K562 (cell line): ENCODE measurements at regions not wholly inside any gene's neighbourhood (a gene's known extent, or its start where the extent isn't known, plus 50 kb on each side); places are given as distances from the start of the nearest gene placed in this dataset.

ENCODE experiments used
- ATAC-seq: fragments of 200-7000 bp; cut with Tn5 transposase; 3 replicates; pipeline ENCODE4 v1.9.1; 2020; ENCODE audit warnings: moderate library complexity
- BruUV-seq: library from RNA; stranded (reverse); fragments of 400-500 nt; replicated peaks from 2 replicates; lab custom pipeline; 2021; lab: Mats Ljungman, UMichigan
- CTCF ChIA-PET: fragments of 300-600 bp; formaldehyde crosslinking; extraction: SDS; loops from one replicate; lab custom pipeline; 2021; ENCODE audit warnings: low intra/inter-chr PET ratio; lab: Yijun Ruan, JAX
- POLR2A ChIA-PET: fragments of 300-600, 350-650 bp; sonication (Branson Sonifier 250); formaldehyde crosslinking; extraction: SDS; loops from one replicate; lab custom pipeline; 2021; ENCODE audit warnings: antibody characterized with exemption, inconsistent platforms; lab: Yijun Ruan, JAX
- DNase-seq, 4 experiments: peaks; one replicate each; pipeline versions ENCODE4 v3.0.0 to v3.0.0-alpha.2; 2011 to 2018; ENCODE audit warnings: low spot score in 3 of 4, mixed read lengths in 3 of 4; ENCODE audit errors: extremely low read depth in 1 of 4
- FAIRE-seq: peaks from 2 replicates; lab custom pipeline; 2011; peaks lifted over from hg19 to GRCh38; lab: Jason Lieb, UNC
- H2AFZ ChIP-seq: 2 replicates; pipeline ENCODE4 v1.6.0; 2011; ENCODE audit warnings: low read depth, low read length, control low read depth, inconsistent platforms
- H3K27ac ChIP-seq: fragments of 200-600 bp; 3 replicates; pipeline ENCODE4 v1.8.0; 2011; ENCODE audit warnings: low read depth, mild to moderate bottlenecking, control low read depth, inconsistent platforms, low read length, moderate library complexity, mixed read lengths; ENCODE audit errors: extremely low read depth
- H3K27me3 ChIP-seq, 2 experiments: fragments of 300-600 bp in 1 of 2; 2 replicates in 1 of 2; 3 replicates in 1 of 2; pipeline versions ENCODE4 v1.6.0 to v1.8.0; 2011; ENCODE audit warnings: inconsistent platforms in 2 of 2, low read length in 2 of 2, mild to moderate bottlenecking in 1 of 2, mixed read lengths in 1 of 2, moderate library complexity in 1 of 2; ENCODE audit not compliant: control insufficient read depth in 2 of 2, insufficient read depth in 2 of 2
- H3K36me3 ChIP-seq: fragments of 300-600 bp; 3 replicates; pipeline ENCODE4 v1.8.0; 2011; ENCODE audit warnings: mild to moderate bottlenecking, low read length, inconsistent platforms; ENCODE audit not compliant: control insufficient read depth, insufficient read depth
- H3K4me1 ChIP-seq, 2 experiments: fragments of 200-600 bp in 1 of 2; replicated peaks in 1 of 2; 2 replicates in 1 of 2; 3 replicates in 1 of 2; pipeline versions ENCODE4 v1.5.1 to v1.8.0; 2011; ENCODE audit warnings: inconsistent platforms in 2 of 2, low read length in 2 of 2, mild to moderate bottlenecking in 1 of 2, mixed read lengths in 1 of 2, moderate library complexity in 1 of 2; ENCODE audit not compliant: control insufficient read depth in 2 of 2, insufficient read depth in 2 of 2
- H3K4me2 ChIP-seq: 2 replicates; pipeline ENCODE4 v1.6.1; 2011; ENCODE audit warnings: low read length, control low read depth, inconsistent platforms, mixed read lengths; ENCODE audit not compliant: insufficient read depth
- H3K4me3 ChIP-seq: fragments of 200-600 bp; sonication (generic), shearing (Covaris generic); 2 replicates; pipeline ENCODE4 v1.5.1; 2016; ENCODE audit warnings: control low read depth, inconsistent platforms
- H3K79me2 ChIP-seq: fragments of 200-600 bp; 3 replicates; pipeline ENCODE4 v1.8.0; 2011; ENCODE audit warnings: low read length, inconsistent platforms; ENCODE audit not compliant: control insufficient read depth, insufficient read depth
- H3K9ac ChIP-seq, 2 experiments: 2 replicates each; pipeline versions ENCODE4 v1.6.0 to v1.6.1; 2011; ENCODE audit warnings: low read depth in 2 of 2, low read length in 2 of 2, control low read depth in 1 of 2, inconsistent platforms in 1 of 2, mild to moderate bottlenecking in 1 of 2, mixed read lengths in 1 of 2; ENCODE audit not compliant: insufficient read depth in 1 of 2
- H3K9me1 ChIP-seq: one replicate; pipeline ENCODE4 v1.6.0; 2011; ENCODE audit warnings: inconsistent platforms, mild to moderate bottlenecking, low read length, moderate library complexity; ENCODE audit not compliant: control insufficient read depth, insufficient read depth
- H3K9me3 ChIP-seq: replicated peaks from 2 replicates; pipeline ENCODE4 v1.5.1; 2011; ENCODE audit warnings: low read depth, low read length, inconsistent platforms; ENCODE audit not compliant: control insufficient read depth, insufficient read depth
- H4K20me1 ChIP-seq: replicated peaks from 2 replicates; pipeline ENCODE4 v1.6.1; 2011; ENCODE audit warnings: low read length, inconsistent platforms, mixed read lengths; ENCODE audit not compliant: control insufficient read depth, insufficient read depth
- CEBPB ChIP-seq: fragments of 450-650 bp; IDR thresholded peaks from 2 replicates; pipeline ENCODE4 v1.6.1; 2016; ENCODE audit warnings: missing genetic modification characterization, missing compliant biosample characterization
- CEBPG ChIP-seq, 3 experiments: fragments of 200-800 bp in 1 of 3; sonication (Bioruptor generic) in 1 of 3; sonication (generic) in 1 of 3; formaldehyde crosslinking in 1 of 3; IDR thresholded peaks in 2 of 3; conservative IDR thresholded peaks in 1 of 3; 2 replicates each; pipeline versions ENCODE4 v1.6.1 to v1.8.0; 2016 to 2022; ENCODE audit warnings: missing compliant biosample characterization in 2 of 3, missing genetic modification characterization in 2 of 3, mild to moderate bottlenecking in 1 of 3, missing genetic modification reagents in 1 of 3
- KDM2B ChIP-seq: fragments of 250-450 bp; sonication (Bioruptor Pico); IDR thresholded peaks from 2 replicates; pipeline ENCODE4 v1.8.0; 2021; ENCODE audit warnings: mild to moderate bottlenecking, moderate library complexity
- KLF16 ChIP-seq: IDR thresholded peaks from 2 replicates; pipeline ENCODE4 v1.6.1; 2016; ENCODE audit warnings: antibody characterized with exemption
- NCOA2 ChIP-seq, 2 experiments: fragments of 450-650 bp; IDR thresholded peaks; 2 replicates each; pipeline ENCODE4 v1.6.1; 2018; ENCODE audit warnings: mild to moderate bottlenecking in 2 of 2, moderate library complexity in 1 of 2; ENCODE audit not compliant: partially characterized antibody in 2 of 2
- ZNF551 ChIP-seq: fragments of 250-450 bp; sonication (Bioruptor Pico); IDR thresholded peaks from 2 replicates; pipeline ENCODE4 v1.5.0; 2021; ENCODE audit warnings: mild to moderate bottlenecking, moderate library complexity
- ZNF699 ChIP-seq: fragments of 250-450 bp; sonication (Bioruptor Pico); IDR thresholded peaks from 2 replicates; pipeline ENCODE4 v1.8.0; 2021; ENCODE audit warnings: mild to moderate bottlenecking, moderate library complexity; ENCODE audit not compliant: insufficient replicate concordance
- WGBS: fragments of 100-300 bp; shearing (Covaris generic); methylation state at CpG from one replicate; pipeline ENCODE4 v1.1.6; 2016; ENCODE audit warnings: low coverage, mixed read lengths; ENCODE audit not compliant: insufficient coverage; ENCODE audit errors: missing lambda C conversion rate; 5-methylcytosine and 5-hydroxymethylcytosine counted together
- in situ Hi-C: fragments of 300-500 bp; cut with MboI; formaldehyde crosslinking; loops from 4 replicates; pipeline ENCODE4 v1.15.0; 2018; ENCODE audit warnings: inconsistent platforms, mixed read lengths
- intact Hi-C: fragments of 100-400 bp; cut with micrococcal nuclease; formaldehyde crosslinking; loops from 2 replicates; pipeline ENCODE4 v1.14.2; 2022
- TF ChIP-seq, protein P1 (sequence below): sonication (generic); formaldehyde crosslinking; IDR thresholded peaks from 2 replicates; pipeline ENCODE4 v1.8.0; 2023; ENCODE audit warnings: missing genetic modification reagents, mild to moderate bottlenecking, borderline replicate concordance
- TF ChIP-seq, protein P2 (sequence below), 2 experiments: fragments of 450-650 bp in 1 of 2; IDR thresholded peaks; 2 replicates each; pipeline ENCODE4 v1.6.1; 2011 to 2017; ENCODE audit warnings: low read depth in 2 of 2, antibody characterized with exemption in 1 of 2, borderline replicate concordance in 1 of 2, low read length in 1 of 2, mild to moderate bottlenecking in 1 of 2, mixed read lengths in 1 of 2; ENCODE audit not compliant: control insufficient read depth in 1 of 2
- TF ChIP-seq, protein P3 (sequence below): fragments of 250-450 bp; sonication (Bioruptor Pico); IDR thresholded peaks from 2 replicates; pipeline ENCODE4 v1.8.0; 2021; ENCODE audit warnings: moderate library complexity, mild to moderate bottlenecking, inconsistent platforms

DNA sequence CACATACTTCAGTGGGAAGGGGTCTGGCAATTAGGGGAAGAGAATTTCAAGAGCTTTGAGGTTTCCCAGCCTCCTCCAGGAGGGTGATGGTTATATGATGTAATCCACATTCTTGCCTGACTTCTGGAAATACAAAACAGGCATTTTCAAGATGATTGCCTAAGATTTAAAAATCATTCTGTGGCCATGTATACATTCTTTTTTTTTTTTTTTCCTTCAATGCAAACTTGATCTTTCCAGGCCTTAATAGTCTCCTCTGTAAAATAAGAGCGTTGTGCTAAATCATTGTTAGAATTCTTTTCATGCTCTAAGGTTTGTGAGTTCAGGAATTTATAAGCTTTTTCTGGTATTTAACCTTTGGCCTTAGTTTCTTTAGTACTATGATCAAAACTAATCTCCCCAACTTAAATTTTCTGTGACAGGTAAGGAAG lies 192.3 kb upstream of the HMCN1 start:
- TF ChIP-seq CEBPB (tag) (0 out of 2 replicates have a peak, but pooled peaks have one; percentile 37), KDM2B (CRISPR knock-in tag) (no peak), KLF16 (no peak), ZNF551 (CRISPR knock-in tag) (no peak), CEBPG (CRISPR knock-in tag; IDR thresholded peaks at IDR 0.05) (no peak), CEBPG (tag; conservative IDR thresholded peaks at IDR 0.05 in 1 of 2, IDR thresholded peaks at IDR 0.05 in 1 of 2) (peak; percentile 51; a peak in 1 of 4 replicates), NCOA2 (IDR thresholded peaks at IDR 0.05; ENCODE audit: partially characterized antibody in 2 of 2) (no peak), ZNF699 (CRISPR knock-in tag) (no peak)
- TF ChIP-seq, protein P1, sequence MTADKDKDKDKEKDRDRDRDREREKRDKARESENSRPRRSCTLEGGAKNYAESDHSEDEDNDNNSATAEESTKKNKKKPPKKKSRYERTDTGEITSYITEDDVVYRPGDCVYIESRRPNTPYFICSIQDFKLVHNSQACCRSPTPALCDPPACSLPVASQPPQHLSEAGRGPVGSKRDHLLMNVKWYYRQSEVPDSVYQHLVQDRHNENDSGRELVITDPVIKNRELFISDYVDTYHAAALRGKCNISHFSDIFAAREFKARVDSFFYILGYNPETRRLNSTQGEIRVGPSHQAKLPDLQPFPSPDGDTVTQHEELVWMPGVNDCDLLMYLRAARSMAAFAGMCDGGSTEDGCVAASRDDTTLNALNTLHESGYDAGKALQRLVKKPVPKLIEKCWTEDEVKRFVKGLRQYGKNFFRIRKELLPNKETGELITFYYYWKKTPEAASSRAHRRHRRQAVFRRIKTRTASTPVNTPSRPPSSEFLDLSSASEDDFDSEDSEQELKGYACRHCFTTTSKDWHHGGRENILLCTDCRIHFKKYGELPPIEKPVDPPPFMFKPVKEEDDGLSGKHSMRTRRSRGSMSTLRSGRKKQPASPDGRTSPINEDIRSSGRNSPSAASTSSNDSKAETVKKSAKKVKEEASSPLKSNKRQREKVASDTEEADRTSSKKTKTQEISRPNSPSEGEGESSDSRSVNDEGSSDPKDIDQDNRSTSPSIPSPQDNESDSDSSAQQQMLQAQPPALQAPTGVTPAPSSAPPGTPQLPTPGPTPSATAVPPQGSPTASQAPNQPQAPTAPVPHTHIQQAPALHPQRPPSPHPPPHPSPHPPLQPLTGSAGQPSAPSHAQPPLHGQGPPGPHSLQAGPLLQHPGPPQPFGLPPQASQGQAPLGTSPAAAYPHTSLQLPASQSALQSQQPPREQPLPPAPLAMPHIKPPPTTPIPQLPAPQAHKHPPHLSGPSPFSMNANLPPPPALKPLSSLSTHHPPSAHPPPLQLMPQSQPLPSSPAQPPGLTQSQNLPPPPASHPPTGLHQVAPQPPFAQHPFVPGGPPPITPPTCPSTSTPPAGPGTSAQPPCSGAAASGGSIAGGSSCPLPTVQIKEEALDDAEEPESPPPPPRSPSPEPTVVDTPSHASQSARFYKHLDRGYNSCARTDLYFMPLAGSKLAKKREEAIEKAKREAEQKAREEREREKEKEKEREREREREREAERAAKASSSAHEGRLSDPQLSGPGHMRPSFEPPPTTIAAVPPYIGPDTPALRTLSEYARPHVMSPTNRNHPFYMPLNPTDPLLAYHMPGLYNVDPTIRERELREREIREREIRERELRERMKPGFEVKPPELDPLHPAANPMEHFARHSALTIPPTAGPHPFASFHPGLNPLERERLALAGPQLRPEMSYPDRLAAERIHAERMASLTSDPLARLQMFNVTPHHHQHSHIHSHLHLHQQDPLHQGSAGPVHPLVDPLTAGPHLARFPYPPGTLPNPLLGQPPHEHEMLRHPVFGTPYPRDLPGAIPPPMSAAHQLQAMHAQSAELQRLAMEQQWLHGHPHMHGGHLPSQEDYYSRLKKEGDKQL (CRISPR knock-in tag) = no peak
- TF ChIP-seq, protein P2, sequence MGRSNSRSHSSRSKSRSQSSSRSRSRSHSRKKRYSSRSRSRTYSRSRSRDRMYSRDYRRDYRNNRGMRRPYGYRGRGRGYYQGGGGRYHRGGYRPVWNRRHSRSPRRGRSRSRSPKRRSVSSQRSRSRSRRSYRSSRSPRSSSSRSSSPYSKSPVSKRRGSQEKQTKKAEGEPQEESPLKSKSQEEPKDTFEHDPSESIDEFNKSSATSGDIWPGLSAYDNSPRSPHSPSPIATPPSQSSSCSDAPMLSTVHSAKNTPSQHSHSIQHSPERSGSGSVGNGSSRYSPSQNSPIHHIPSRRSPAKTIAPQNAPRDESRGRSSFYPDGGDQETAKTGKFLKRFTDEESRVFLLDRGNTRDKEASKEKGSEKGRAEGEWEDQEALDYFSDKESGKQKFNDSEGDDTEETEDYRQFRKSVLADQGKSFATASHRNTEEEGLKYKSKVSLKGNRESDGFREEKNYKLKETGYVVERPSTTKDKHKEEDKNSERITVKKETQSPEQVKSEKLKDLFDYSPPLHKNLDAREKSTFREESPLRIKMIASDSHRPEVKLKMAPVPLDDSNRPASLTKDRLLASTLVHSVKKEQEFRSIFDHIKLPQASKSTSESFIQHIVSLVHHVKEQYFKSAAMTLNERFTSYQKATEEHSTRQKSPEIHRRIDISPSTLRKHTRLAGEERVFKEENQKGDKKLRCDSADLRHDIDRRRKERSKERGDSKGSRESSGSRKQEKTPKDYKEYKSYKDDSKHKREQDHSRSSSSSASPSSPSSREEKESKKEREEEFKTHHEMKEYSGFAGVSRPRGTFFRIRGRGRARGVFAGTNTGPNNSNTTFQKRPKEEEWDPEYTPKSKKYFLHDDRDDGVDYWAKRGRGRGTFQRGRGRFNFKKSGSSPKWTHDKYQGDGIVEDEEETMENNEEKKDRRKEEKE (IDR thresholded peaks at IDR 0.05; ENCODE audit: borderline replicate concordance in 1 of 2, control insufficient read depth in 1 of 2, low read depth in 2 of 2, low read length in 1 of 2) = no peak
- TF ChIP-seq, protein P3, sequence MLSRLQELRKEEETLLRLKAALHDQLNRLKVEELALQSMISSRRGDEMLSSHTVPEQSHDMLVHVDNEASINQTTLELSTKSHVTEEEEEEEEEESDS (CRISPR knock-in tag) = no peak
- no peaks in the 10 kb centered on the region for H3K27me3 ChIP-seq
- no peaks in the 10 kb centered on the region for H4K20me1 ChIP-seq
- CTCF ChIA-PET = no interaction called here
- H3K9me1 ChIP-seq = no peaks in the 10 kb centered on the region
- no peak for FAIRE-seq
- BruUV-seq = no TSS peak
- intact Hi-C loops (loop anchor here (5.0 kb wide), 1 partner anchor 225 kb away; the partner anchor contains the start of gene IVNS1ABP), in situ Hi-C loops (no loop called here)
- H3K9me3 ChIP-seq = no peaks in the 10 kb centered on the region
- no peak for DNase-seq
- H3K4me3 ChIP-seq = no peak overlapping the region
- H3K27ac ChIP-seq = no peak overlapping the region
- WGBS = 17% methylated on average over 1 of the region's 1 CpG
- no peak overlapping the region for H3K4me2 ChIP-seq
- no peak for ATAC-seq
- no peaks in the 10 kb centered on the region; a peak in 1 of 5 replicates for H3K4me1 ChIP-seq
- POLR2A ChIA-PET = interaction anchor here (0.9 kb wide), 2 partner anchors 9 to 11 kb away, joined by 4 to 7 read pairs; no protein-coding TSS in a partner anchor
- no peaks in the 10 kb centered on the region for H3K36me3 ChIP-seq
- H3K9ac ChIP-seq = no peak overlapping the region
- H2AFZ ChIP-seq = no peak overlapping the region
- H3K79me2 ChIP-seq = no peaks in the 10 kb centered on the region
